ENCODE measurements at regions not wholly inside any gene's neighbourhood (a gene's known extent, or its start where the extent isn't known, plus 50 kb on each side); places are given as distances from the start of the nearest gene placed in this dataset.

- TF ChIP-seq CTCF (IDR thresholded peaks at IDR 0.05) (no peak), EZH2 (IDR thresholded peaks at IDR 0.05; ENCODE audit: borderline replicate concordance, insufficient read depth, low read depth, low read length, poor library complexity, severe bottlenecking) (no peak)
These were observed 89.4 kb upstream of the TNFAIP3 start for GRCh38 chr6:137777687-137778075.
